HL-60/S4 treated with retinoic acid at 250 ng/mL for 4 days and 3 days (cell line): ENCODE measurements at regions not wholly inside any gene's neighbourhood (a gene's known extent, or its start where the extent isn't known, plus 50 kb on each side); places are given as distances from the start of the nearest gene placed in this dataset.

ENCODE experiments used
- in situ Hi-C: fragments of 300-500 bp; cut with MboI; formaldehyde crosslinking; loops from 2 replicates; pipeline ENCODE4 v1.7.0; 2022; ENCODE audit warnings: low sequenced_read_pairs

DNA sequence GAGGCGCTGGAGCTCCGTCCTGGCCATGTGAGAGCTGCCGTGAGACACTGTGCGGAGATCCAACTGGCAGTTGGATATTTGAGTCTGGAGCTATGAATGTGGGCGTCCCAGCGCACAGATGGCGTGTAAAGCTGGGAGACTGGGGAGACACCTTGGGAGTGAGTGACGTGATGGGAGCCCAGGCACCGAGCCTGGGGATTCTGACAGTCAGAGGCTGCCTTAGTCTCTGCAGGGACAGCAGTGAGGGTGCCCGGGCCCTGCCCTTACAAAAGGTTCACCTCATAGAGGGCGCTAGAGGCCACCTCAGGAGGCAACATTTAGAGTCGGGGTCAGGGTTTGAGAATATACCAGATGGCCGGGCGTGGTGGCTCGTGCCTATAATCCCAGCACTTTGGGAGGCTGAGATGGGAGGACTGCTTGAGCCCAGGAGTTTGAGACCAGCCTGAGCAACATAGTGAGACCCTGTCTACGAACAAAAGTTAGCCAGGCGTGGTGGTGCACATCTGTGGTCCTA is 194.1 kb upstream of the GSE1 start:
- in situ Hi-C loops = no loop called here

GRCh38 chr16:85419503-85420408 is 193.4 kb upstream of the GSE1 start:
- in situ Hi-C loops = no loop called here

GRCh38 chr16:85420501-85421337 is 192.4 kb upstream of the GSE1 start:
- in situ Hi-C loops = no loop called here

- in situ Hi-C loops = no loop called here
Measured at GRCh38 chr16:85421338-85422195, 191.6 kb upstream of the GSE1 start.

DNA sequence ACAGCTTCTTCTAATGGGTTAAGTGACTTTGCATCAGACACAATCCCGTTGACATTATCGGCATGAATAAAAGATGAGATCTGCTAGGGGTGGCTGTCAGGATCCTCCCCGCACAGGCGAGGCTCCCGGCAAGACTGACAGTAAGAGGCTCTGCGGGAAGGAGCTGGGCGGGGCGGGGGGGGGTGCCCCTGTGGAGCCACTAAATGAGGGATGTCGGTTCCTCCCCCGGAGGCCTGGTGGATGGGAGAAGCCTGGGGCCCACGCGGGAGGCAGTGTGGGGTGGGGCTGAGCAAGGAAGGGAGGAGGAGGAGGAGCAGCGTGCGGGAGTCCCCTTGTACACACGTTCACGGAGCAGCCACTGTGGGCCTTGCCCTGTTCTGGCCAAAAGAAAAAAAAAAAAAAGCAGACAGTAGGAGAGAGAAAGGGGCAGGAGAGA is 190.9 kb upstream of the GSE1 start:
- in situ Hi-C loops = no loop called here

DNA sequence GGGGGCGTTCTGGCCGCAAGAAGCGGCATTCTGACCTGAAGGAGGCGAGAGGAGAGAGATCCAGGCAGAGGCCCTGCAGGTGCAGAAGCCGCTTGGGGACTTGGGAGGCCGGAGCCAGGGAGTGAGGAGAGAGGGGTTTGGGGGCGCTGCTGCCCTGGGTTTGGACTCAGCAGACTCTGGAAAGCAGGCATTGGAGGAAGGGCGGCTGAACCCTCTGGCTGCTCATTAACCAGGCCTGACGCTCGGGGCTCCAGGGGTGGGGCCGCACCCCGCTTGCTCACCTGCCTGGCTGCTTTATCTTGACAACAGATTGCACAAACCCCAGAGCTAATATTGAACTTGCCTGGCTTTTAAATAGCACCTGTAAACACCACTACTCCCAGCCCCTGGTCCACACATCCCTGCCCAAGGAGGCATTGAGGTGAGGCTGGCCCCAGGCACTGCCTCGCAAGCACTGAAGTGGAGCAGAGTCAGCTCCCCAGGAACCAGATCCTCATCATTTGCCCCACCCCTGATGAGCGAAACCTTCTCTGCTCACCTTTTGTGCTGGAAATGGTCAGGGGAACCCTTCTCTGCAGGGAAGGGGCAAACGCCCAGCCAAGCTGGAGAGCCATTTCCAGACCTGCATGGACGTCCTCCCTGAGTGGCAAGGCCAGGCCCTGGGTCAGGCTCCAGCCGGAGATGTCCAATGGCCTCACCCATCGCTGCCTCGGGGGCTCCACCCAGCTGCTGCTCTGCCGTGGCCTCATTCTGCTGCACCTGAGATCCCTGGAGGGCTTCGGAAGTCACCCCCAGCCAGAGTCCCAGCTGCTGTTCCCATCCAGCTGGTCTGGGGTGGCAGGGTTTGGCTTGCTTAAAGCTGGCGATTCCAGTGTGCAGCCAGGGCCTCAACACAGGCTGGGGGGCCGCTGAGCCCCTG is 190.2 kb upstream of the GSE1 start:
- in situ Hi-C loops = no loop called here

GRCh38 chr16:85423631-85424030 is 189.5 kb upstream of the GSE1 start:
- in situ Hi-C loops = no loop called here

DNA sequence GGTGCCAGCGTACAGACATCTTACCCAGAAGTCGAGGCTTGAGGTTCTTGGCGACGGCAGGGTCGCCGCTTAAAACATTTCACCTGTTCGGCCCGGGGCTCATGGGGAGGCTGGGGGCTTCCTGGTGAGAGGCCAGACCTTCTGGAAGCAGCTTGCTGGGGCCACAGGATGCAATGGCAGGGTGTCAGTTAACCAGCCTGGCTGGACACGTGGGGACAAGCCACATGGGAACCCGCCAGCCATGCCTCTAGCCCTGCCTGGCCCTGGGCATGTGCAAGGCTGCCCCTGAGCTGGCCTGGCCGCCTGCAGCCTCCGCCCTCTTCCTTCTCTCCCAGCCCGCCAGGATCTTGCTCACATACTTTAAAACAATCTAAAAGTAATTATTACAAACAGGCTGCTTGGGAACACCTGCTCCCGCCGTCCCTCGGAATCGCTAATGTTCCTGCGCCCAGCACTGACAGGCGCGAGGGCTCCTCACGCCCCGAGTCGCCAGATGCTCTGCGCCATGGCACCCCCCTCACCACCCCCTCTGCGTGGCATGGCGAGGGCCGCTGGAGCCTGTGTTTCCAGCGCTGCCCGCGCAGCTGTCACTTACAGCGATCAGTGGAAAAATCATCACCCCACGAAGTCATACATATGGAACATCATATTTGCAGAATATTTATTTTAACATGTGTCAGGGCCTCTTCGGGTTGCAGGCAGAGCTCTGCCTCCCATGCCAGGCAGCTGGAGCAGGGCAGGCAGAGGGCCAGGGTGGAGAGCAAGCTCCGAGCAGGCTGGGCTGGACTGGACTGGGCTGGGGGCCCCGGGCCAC is 188.7 kb upstream of the GSE1 start:
- in situ Hi-C loops = loop anchor here (25.0 kb wide), 1 partner anchor 188 kb away; the partner anchor contains the start of gene GSE1

- in situ Hi-C loops = loop anchor here (25.0 kb wide), 1 partner anchor 187 kb away; the partner anchor contains the start of gene GSE1
Measured at GRCh38 chr16:85425074-85425662, 188.0 kb upstream of the GSE1 start.

DNA sequence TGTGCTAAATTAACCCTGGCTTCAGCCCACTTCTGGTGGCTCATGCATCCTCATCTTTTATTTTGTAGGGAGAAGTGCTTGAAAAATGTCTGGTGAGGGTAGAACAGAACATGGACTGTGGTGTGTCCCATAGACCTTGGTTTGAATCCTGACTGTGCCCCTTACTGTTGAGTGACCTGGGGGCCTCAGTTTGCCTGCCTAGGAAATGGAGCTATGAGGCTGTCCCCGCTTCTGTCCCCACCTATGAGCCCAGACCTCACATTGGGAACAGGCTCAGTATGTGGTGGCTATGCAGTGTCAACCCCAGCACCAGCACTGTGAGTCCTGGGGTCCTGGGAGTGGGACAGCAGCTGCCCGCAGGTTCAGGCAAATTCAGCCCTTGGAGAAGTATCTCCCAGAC is 186.3 kb upstream of the GSE1 start:
- in situ Hi-C loops = loop anchor here (25.0 kb wide), 1 partner anchor 185 kb away; the partner anchor contains the start of gene GSE1

GRCh38 chr16:85428168-85428898 is 184.8 kb upstream of the GSE1 start:
- in situ Hi-C loops = loop anchor here (25.0 kb wide), 1 partner anchor 184 kb away; the partner anchor contains the start of gene GSE1

GRCh38 chr16:85428899-85429775 is 184.0 kb upstream of the GSE1 start:
- in situ Hi-C loops = loop anchor here (25.0 kb wide), 1 partner anchor 183 kb away; the partner anchor contains the start of gene GSE1

GRCh38 chr16:85429776-85430522 is 183.2 kb upstream of the GSE1 start:
- in situ Hi-C loops = loop anchor here (25.0 kb wide), 1 partner anchor 182 kb away; the partner anchor contains the start of gene GSE1

GRCh38 chr16:85430523-85431421 is 182.3 kb upstream of the GSE1 start:
- in situ Hi-C loops = loop anchor here (25.0 kb wide), 1 partner anchor 182 kb away; the partner anchor contains the start of gene GSE1
